ENCODE measurements at regions not wholly inside any gene's neighbourhood (a gene's known extent, or its start where the extent isn't known, plus 50 kb on each side); places are given as distances from the start of the nearest gene placed in this dataset.

DNA sequence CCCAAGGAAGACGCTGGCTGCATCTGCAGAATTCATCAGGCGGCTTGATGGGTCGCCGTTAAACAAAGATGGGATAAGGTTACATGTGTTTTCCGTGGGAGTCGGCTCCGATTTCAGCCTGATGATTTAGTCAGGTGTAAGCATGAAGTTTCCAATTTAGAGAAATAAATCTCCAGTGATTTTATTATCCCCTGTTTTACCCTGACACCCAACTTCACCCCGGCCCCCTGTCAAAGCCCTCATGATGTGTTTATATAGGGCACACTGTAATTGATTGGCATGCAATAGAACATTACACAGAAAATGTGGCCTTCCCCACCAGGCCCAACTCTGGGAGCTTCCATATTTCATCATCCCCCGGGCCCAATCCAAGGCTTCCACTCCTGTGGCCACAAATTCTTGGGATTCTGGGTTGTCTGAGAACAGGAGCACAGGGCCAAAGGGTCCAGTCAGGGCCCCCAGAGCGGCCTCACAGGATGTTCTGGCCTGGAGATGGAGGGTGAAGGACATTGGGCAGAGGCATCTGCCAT, 72.5 kb downstream of the FOXD2 start:
- no peak for TF ChIP-seq CTCF (IDR thresholded peaks at IDR 0.05)
- Mint-ChIP-seq H3K4me3 (no peak overlapping the region), H3K27ac (no peak overlapping the region), H3K9me3 (peaks cover 6% of the 10 kb centered on the region; the same call in 1 of the 2 replicates), H3K27me3 (ENCODE audit: insufficient read depth) (peaks cover 62% of the 10 kb centered on the region), H3K4me1 (ENCODE audit: low read depth) (no peaks in the 10 kb centered on the region), H3K36me3 (ENCODE audit: low read depth) (no peaks in the 10 kb centered on the region)
- no peak for DNase-seq

GRCh38 chr1:47511825-47512224, 74.0 kb downstream of the FOXD2 start:
- Mint-ChIP-seq H3K9me3 (peaks cover 6% of the 10 kb centered on the region; the same call in 1 of the 2 replicates), H3K36me3 (ENCODE audit: low read depth) (no peaks in the 10 kb centered on the region), H3K4me3 (no peak overlapping the region), H3K27ac (no peak overlapping the region), H3K27me3 (ENCODE audit: insufficient read depth) (peaks cover 51% of the 10 kb centered on the region), H3K4me1 (ENCODE audit: low read depth) (no peaks in the 10 kb centered on the region)
- DNase-seq = no peak
- no peak for TF ChIP-seq CTCF (IDR thresholded peaks at IDR 0.05)

DNA sequence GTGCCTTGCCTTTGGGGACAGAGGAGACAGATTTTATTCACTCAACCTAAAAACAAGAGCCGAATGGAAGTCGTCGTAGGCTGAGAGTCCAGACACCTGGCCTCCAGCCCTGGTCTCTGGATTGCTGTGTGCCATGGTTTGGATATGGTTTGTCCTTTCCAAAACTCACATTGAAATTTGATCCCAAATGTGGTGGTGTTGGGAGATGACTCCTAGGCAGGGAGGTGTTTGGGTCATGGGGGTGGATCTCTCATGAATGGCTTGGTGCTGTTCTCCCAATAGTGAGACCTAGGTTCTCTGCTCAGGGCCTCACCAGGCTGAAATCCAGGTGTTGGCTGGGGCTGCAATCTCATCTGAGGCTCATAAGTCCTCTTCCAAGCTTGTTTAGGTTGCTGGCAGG, 75.5 kb downstream of the FOXD2 start:
- H3K36me3 Mint-ChIP-seq (ENCODE audit: low read depth) = no peaks in the 10 kb centered on the region
- no peaks in the 10 kb centered on the region for H3K4me1 Mint-ChIP-seq (ENCODE audit: low read depth)
- TF ChIP-seq CTCF (IDR thresholded peaks at IDR 0.05) = no peak
- peaks cover 52% of the 10 kb centered on the region for H3K27me3 Mint-ChIP-seq (ENCODE audit: insufficient read depth)
- no peak overlapping the region for H3K4me3 Mint-ChIP-seq
- H3K27ac Mint-ChIP-seq = no peak overlapping the region
- peaks cover 6% of the 10 kb centered on the region; the same call in 1 of the 2 replicates for H3K9me3 Mint-ChIP-seq
- DNase-seq = no peak

GRCh38 chr1:47514229-47514628, 76.4 kb downstream of the FOXD2 start:
- H3K4me3 Mint-ChIP-seq = no peak overlapping the region
- no peaks in the 10 kb centered on the region for H3K4me1 Mint-ChIP-seq (ENCODE audit: low read depth)
- H3K36me3 Mint-ChIP-seq (ENCODE audit: low read depth) = no peaks in the 10 kb centered on the region
- peaks cover 6% of the 10 kb centered on the region; the same call in 1 of the 2 replicates for H3K9me3 Mint-ChIP-seq
- H3K27me3 Mint-ChIP-seq (ENCODE audit: insufficient read depth) = peaks cover 49% of the 10 kb centered on the region
- H3K27ac Mint-ChIP-seq = no peak overlapping the region
- TF ChIP-seq CTCF (IDR thresholded peaks at IDR 0.05) = no peak
- no peak for DNase-seq

DNA sequence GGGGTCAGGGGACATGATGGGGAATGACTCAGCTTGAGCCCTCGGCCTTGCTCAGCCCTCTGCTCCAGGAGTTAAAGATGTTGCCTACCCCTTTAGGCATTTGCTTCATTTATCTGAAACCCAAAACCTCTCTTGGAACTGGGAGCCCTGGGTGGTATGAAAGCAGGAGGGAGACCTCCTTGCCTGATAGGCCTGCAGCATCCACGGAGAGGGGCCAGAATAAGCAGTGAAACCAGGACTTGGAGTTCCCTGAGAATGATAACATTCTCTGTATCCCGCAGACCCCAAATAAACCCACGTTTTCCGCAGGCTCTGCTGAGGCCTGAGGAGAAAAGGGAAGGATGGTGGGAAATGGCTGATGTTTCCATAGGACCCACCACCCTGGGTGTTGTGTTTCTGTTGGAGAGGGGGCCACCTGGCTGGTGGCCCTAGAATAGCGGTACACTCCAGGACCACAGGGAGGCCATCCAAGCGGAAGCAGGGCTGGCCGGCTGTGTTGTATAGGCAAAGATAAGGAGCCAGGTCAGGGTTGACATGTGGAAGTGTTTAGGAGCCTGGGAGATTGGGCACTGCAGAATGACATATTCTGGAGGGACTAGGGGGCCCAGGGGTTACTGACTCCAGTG, 77.4 kb downstream of the FOXD2 start:
- Mint-ChIP-seq H3K27me3 (ENCODE audit: insufficient read depth) (peaks cover 42% of the 10 kb centered on the region), H3K4me1 (ENCODE audit: low read depth) (no peaks in the 10 kb centered on the region), H3K36me3 (ENCODE audit: low read depth) (no peaks in the 10 kb centered on the region), H3K4me3 (no peak overlapping the region), H3K27ac (no peak overlapping the region), H3K9me3 (peaks cover 6% of the 10 kb centered on the region; the same call in 1 of the 2 replicates)
- no peak for TF ChIP-seq CTCF (IDR thresholded peaks at IDR 0.05)
- no peak for DNase-seq
